ENCODE measurements at regions not wholly inside any gene's neighbourhood (a gene's known extent, or its start where the extent isn't known, plus 50 kb on each side); places are given as distances from the start of the nearest gene placed in this dataset.

- Histone ChIP-seq H4K20me1 (replicated peaks; ENCODE audit: insufficient read depth) (no peaks in the 10 kb centered on the region), H3F3A (replicated peaks; ENCODE audit: low read depth) (no peaks in the 10 kb centered on the region)
- no peak for ATAC-seq
These were observed 232.7 kb downstream of the FGFR2 start for GRCh38 chr10:121365566-121365965.

More at GRCh38 chr10:121365566-121365965, 232.7 kb downstream of the FGFR2 start:
- Mint-ChIP-seq H3K27ac (no peak overlapping the region), H3K9me3 (no peaks in the 10 kb centered on the region; the same call in 1 of the 3 replicates), H3K36me3 (ENCODE audit: low read depth) (no peaks in the 10 kb centered on the region), H3K27me3 (ENCODE audit: insufficient read depth, low read depth, poor library complexity) (peaks cover 7% of the 10 kb centered on the region), H3K4me1 (peaks cover 13% of the 10 kb centered on the region), H3K4me3 (no peak overlapping the region)
- Histone ChIP-seq H2AFZ (no peak overlapping the region), H3K36me3 (ENCODE audit: insufficient read depth) (no peaks in the 10 kb centered on the region), H3K27me3 (ENCODE audit: insufficient read depth) (no peaks in the 10 kb centered on the region), H3K9me2 (ENCODE audit: insufficient read depth) (peaks cover 9% of the 10 kb centered on the region; the same call in 1 of the 2 replicates), H3K4me2 (no peak overlapping the region), H3K79me2 (replicated peaks; ENCODE audit: insufficient read depth) (no peaks in the 10 kb centered on the region), H3K4me1 (ENCODE audit: insufficient read depth) (no peaks in the 10 kb centered on the region), H3K4me3 (no peak overlapping the region), H3K27ac (ENCODE audit: low read depth) (no peak overlapping the region)
- DNase-seq (ENCODE audit: low spot score) = peak; percentile 1
- TF ChIP-seq NANOG (IDR thresholded peaks at IDR 0.05; ENCODE audit: borderline replicate concordance) (no peak), CTCF (conservative IDR thresholded peaks at IDR 0.05; ENCODE audit: low read depth in 2 of 2) (no peak), POLR2AphosphoS5 (IDR thresholded peaks at IDR 0.05; ENCODE audit: low read depth) (no peak), ZNF331 (CRISPR knock-in tag; IDR thresholded peaks at IDR 0.05; ENCODE audit: low read depth) (no peak), ZNF114 (CRISPR knock-in tag; IDR thresholded peaks at IDR 0.05) (no peak), JUNB (IDR thresholded peaks at IDR 0.05; ENCODE audit: unreplicated experiment) (no peak), CREB1 (CRISPR knock-in tag; IDR thresholded peaks at IDR 0.05; ENCODE audit: low read depth) (no peak), ETS1 (IDR thresholded peaks at IDR 0.05) (no peak), STAT1 (IDR thresholded peaks at IDR 0.05; ENCODE audit: unreplicated experiment) (no peak), EZH2 (IDR thresholded peaks at IDR 0.05; ENCODE audit: low read depth, unreplicated experiment) (no peak), EZH2phosphoT487 (IDR thresholded peaks at IDR 0.05; ENCODE audit: unreplicated experiment) (no peak)
- TF ChIP-seq, protein P1, sequence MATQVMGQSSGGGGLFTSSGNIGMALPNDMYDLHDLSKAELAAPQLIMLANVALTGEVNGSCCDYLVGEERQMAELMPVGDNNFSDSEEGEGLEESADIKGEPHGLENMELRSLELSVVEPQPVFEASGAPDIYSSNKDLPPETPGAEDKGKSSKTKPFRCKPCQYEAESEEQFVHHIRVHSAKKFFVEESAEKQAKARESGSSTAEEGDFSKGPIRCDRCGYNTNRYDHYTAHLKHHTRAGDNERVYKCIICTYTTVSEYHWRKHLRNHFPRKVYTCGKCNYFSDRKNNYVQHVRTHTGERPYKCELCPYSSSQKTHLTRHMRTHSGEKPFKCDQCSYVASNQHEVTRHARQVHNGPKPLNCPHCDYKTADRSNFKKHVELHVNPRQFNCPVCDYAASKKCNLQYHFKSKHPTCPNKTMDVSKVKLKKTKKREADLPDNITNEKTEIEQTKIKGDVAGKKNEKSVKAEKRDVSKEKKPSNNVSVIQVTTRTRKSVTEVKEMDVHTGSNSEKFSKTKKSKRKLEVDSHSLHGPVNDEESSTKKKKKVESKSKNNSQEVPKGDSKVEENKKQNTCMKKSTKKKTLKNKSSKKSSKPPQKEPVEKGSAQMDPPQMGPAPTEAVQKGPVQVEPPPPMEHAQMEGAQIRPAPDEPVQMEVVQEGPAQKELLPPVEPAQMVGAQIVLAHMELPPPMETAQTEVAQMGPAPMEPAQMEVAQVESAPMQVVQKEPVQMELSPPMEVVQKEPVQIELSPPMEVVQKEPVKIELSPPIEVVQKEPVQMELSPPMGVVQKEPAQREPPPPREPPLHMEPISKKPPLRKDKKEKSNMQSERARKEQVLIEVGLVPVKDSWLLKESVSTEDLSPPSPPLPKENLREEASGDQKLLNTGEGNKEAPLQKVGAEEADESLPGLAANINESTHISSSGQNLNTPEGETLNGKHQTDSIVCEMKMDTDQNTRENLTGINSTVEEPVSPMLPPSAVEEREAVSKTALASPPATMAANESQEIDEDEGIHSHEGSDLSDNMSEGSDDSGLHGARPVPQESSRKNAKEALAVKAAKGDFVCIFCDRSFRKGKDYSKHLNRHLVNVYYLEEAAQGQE (IDR thresholded peaks at IDR 0.05; ENCODE audit: unreplicated experiment) = no peak
- TF ChIP-seq, protein P2, sequence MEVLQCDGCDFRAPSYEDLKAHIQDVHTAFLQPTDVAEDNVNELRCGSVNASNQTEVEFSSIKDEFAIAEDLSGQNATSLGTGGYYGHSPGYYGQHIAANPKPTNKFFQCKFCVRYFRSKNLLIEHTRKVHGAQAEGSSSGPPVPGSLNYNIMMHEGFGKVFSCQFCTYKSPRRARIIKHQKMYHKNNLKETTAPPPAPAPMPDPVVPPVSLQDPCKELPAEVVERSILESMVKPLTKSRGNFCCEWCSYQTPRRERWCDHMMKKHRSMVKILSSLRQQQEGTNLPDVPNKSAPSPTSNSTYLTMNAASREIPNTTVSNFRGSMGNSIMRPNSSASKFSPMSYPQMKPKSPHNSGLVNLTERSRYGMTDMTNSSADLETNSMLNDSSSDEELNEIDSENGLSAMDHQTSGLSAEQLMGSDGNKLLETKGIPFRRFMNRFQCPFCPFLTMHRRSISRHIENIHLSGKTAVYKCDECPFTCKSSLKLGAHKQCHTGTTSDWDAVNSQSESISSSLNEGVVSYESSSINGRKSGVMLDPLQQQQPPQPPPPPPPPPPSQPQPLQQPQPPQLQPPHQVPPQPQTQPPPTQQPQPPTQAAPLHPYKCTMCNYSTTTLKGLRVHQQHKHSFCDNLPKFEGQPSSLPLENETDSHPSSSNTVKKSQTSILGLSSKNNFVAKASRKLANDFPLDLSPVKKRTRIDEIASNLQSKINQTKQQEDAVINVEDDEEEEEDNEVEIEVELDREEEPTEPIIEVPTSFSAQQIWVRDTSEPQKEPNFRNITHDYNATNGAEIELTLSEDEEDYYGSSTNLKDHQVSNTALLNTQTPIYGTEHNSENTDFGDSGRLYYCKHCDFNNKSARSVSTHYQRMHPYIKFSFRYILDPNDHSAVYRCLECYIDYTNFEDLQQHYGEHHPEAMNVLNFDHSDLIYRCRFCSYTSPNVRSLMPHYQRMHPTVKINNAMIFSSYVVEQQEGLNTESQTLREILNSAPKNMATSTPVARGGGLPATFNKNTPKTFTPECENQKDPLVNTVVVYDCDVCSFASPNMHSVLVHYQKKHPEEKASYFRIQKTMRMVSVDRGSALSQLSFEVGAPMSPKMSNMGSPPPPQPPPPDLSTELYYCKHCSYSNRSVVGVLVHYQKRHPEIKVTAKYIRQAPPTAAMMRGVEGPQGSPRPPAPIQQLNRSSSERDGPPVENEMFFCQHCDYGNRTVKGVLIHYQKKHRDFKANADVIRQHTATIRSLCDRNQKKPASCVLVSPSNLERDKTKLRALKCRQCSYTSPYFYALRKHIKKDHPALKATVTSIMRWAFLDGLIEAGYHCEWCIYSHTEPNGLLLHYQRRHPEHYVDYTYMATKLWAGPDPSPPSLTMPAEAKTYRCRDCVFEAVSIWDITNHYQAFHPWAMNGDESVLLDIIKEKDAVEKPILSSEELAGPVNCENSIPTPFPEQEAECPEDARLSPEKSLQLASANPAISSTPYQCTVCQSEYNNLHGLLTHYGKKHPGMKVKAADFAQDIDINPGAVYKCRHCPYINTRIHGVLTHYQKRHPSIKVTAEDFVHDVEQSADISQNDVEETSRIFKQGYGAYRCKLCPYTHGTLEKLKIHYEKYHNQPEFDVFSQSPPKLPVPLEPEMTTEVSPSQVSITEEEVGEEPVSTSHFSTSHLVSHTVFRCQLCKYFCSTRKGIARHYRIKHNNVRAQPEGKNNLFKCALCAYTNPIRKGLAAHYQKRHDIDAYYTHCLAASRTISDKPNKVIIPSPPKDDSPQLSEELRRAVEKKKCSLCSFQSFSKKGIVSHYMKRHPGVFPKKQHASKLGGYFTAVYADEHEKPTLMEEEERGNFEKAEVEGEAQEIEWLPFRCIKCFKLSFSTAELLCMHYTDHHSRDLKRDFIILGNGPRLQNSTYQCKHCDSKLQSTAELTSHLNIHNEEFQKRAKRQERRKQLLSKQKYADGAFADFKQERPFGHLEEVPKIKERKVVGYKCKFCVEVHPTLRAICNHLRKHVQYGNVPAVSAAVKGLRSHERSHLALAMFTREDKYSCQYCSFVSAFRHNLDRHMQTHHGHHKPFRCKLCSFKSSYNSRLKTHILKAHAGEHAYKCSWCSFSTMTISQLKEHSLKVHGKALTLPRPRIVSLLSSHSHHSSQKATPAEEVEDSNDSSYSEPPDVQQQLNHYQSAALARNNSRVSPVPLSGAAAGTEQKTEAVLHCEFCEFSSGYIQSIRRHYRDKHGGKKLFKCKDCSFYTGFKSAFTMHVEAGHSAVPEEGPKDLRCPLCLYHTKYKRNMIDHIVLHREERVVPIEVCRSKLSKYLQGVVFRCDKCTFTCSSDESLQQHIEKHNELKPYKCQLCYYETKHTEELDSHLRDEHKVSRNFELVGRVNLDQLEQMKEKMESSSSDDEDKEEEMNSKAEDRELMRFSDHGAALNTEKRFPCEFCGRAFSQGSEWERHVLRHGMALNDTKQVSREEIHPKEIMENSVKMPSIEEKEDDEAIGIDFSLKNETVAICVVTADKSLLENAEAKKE (CRISPR knock-in tag; IDR thresholded peaks at IDR 0.05) = no peak

All from GM23338 (cell line).